HG03103 (cell line): ENCODE measurements at regions not wholly inside any gene's neighbourhood (a gene's known extent, or its start where the extent isn't known, plus 50 kb on each side); places are given as distances from the start of the nearest gene placed in this dataset.
"Not testable (repeated sequence)": the region's sequence is repeated elsewhere in the genome, so short reads cannot be mapped to it uniquely, and the experiment has no call there.

Experiments used
- ATAC-seq: cut with Tn5 transposase; IDR thresholded peaks from one replicate; pipeline ENCODE4 v1.9.1; 2021; ENCODE audit warnings: low read depth; ENCODE audit not compliant: unreplicated experiment

- no peak for ATAC-seq
Observed at GRCh38 chr1:102181341-102181740, 184.6 kb upstream of the OLFM3 start.

DNA sequence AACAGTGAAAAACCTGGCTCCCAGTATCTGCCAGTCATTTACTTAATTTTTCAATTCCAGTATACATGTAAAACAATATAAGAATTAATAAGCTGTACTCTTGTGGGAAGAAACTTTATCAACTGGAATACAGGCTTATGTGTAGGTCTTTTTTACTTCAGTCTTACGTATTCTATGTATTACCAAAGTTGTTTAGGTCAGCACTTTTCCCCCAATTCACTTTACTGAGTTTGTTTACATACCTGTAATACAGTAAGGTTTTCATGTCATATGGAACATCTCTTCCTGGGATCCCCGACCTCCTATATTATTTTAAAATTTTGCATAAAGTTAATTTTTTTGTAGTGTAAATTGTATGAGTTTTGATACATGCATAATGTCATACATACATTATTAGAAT, 181.8 kb upstream of the OLFM3 start:
- no peak for ATAC-seq

DNA sequence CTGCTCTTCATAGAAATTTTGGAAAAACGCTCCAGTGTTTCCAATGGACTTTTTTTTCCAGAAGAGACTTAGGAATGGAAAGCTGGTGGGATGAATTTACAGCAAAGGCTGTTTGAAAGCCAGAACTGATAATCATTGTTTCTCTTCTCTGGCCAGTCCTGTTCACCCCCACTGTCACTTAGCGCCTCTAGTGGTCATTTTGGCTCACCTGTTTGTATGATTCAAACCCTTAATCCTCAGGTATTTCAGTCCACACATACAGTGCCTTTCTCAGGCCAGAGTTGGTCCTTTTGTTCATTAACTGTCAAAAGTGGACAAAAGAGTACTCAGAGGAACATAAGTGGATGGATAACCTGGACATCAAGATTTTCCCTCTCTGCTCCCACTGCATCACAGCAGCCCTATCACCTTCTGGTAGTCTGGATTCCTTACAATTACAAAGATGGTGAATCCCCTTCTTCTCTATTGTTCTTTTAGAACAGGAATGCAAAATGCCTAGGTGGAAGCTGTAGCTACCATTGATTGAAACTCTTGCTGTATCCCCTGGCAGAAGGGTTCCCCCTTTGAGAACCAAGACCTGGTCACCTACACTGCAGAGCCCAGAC, 177.6 kb upstream of the OLFM3 start:
- ATAC-seq: peak; percentile 95

DNA sequence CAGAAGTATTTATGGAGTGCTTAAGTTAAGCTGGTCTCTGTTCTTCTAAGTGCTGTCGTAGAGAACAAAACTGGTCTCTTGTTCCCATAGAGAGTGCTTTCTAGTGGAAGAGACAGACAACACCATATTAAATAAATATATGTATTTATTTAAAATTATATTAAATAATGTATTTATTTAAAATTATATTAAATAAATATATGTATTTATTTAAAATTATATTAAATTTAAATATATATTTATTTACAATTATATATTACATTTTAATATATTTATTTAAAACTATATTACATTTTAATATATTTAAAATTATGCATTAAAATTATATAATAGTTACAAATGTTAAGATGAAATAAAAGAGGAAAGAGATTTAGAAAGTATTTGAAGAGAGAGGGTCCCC, 175.5 kb upstream of the OLFM3 start:
- no peak for ATAC-seq

GRCh38 chr1:102163799-102164198, 167.1 kb upstream of the OLFM3 start:
- ATAC-seq: no peak

GRCh38 chr1:102151242-102151641, 154.5 kb upstream of the OLFM3 start:
- no peak for ATAC-seq

DNA sequence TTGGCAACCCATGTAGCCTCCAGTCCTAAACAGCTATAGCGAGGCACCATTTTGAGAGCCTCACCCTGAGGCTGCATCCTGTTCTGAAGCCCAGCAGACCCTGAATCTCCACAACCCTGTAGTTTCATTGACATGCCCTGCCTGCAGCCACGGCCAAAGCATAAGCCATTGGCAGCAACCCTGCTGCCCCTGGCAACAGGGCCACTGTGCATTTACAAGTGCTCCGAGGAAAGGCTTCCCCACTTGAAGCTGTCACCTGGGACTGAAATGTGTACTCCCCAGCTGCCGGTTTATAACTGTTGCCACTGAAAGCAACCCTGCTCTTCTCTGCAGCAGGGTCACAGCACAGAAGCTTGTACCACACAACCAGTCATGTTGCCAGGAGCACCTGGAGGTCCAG, 124.2 kb upstream of the OLFM3 start:
- ATAC-seq: no peak

DNA sequence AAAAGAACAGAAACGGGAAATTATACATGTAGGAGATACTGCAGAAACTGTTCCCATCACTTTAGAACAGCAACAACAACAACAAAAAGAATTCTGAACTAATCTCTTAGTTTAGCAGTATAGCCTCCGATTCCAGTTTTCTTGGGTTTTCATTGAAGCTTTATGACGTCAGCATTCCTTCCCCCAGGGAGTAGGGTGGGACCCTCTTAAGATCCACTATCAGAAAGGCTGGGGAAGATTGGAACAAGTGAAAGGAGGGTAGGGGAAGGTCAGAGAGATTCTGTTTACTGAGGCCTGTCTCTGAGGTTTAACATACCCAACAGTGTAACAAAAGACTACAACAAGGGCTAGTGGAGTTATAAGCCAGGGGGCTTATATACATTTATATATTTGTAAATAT, 121.4 kb upstream of the OLFM3 start:
- no peak for ATAC-seq

DNA sequence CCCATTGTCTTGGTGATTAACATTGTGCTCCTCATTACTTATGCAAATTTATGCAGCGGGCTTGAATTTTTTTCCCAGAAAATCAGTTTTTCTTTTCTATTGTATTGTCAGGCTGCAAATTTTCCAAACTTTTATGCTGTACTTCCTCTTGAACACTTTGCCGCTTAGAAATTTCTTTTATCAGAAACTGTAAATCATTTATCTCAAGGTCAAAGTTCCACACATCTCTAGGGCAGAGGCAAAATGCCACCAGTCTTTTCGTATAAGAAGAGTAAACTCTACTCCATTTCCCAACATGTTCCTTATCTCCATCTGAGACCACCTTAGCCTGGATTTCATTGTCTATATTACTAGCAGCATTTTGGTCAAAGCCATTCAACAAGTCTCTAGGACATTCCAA, 113.9 kb upstream of the OLFM3 start:
- ATAC-seq: no peak

DNA sequence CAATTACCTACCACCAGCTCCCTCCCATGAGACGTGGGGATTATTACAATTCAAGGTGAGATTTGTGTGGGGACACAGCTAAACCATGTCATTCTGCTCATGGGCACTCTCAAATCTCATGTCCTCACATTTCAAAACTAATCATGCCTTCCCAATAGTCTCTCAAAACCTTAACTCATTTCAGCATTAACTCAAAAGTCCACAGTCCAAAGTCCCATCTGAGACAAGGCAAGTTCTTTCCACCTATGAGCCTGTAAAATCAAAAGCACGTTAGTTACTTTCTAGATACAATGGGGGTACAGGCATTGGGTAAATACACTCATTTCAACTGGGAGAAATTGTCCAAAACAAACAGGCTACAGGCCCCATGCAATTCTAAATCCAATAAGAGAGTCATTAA, 112.8 kb upstream of the OLFM3 start:
- not testable (repeated sequence) for ATAC-seq

DNA sequence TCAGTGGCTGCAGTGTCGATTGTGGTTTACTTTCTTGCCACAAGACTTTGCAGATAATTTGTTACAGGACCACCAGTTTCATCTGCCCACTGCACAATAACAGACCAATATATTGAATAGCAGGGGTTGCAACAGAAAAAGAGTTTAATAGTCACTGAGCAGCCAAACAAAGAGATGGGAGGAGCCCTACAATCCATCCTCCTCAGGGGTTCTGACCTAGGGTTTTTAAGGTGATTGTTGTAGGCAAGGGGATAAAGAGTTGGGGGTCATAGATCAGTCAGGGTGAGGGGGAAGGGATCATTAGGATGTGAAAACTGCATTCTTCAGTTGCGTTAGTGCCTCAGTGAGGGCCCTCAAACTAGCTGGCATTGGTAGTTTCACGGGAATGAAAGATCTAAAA, 110.7 kb upstream of the OLFM3 start:
- no peak for ATAC-seq

GRCh38 chr1:102105931-102106550, 109.3 kb upstream of the OLFM3 start:
- no peak for ATAC-seq

DNA sequence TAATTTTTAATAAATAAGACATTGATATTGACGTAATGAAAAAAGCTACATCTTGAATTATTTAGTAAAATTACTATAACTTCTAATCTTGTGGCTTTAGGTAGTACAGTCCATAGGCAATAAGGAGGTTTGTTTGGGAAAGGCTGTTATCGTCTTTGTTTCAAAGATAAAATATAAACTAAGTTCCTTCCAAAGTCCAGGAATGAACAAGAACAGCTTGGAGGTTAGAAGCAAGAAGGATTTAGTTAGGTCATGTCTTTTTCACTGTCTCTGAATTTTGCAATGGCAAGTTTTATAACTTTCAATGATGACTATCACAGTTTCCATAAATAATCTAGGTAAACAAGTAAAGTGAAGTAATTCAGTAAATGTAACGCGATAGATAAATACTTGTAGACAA, 106.9 kb upstream of the OLFM3 start:
- ATAC-seq: no peak

GRCh38 chr1:102102276-102102780, 105.6 kb upstream of the OLFM3 start:
- ATAC-seq: no peak

- no peak for ATAC-seq
Observed at GRCh38 chr1:102100666-102101065, 103.9 kb upstream of the OLFM3 start.

- ATAC-seq: no peak
Observed at GRCh38 chr1:102099916-102100315, 103.2 kb upstream of the OLFM3 start.

DNA sequence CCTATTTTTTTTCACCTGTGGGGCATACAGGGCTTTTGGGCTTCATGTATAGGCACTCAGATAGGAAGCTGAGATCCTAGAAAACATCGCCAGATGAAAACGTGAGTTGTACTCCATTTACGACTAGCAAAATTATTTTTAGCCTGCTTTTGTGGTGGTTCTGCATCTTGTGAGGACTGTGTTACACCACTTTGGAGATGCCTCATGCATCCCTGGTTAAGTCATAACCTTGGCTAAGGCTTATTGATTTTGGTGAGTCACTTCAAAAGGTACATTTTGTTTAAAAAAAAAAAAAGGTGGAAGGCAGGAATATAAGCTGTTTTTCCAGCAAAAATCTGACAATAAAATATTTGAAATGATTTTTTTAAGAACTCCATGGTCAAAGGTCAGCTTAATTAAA, 101.8 kb upstream of the OLFM3 start:
- ATAC-seq: no peak

DNA sequence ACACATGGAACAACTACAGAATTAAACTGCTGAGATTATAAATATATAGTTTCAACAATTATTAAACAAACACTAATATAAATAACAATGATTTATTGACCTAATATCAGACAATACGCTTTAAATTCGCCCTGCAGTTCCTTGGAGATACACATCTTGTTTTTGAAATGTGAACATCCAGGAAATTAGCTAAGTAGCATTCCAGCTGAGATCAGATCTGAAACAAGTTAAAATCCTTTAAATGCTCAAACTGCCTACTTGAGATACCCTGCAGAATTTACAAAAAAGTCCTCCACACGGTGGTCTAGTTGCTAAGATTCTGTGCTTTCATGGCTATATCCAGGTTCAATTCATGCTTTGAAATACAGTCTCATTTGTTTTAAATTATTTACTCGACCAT, 101.4 kb upstream of the OLFM3 start:
- no peak for ATAC-seq

GRCh38 chr1:102097451-102097850, 100.7 kb upstream of the OLFM3 start:
- ATAC-seq: no peak

GRCh38 chr1:102096162-102096561, 99.4 kb upstream of the OLFM3 start:
- no peak for ATAC-seq

- no peak for ATAC-seq
Observed at GRCh38 chr1:102089791-102090190, 93.1 kb upstream of the OLFM3 start.

- ATAC-seq: no peak
Observed at GRCh38 chr1:102085896-102086295, 89.2 kb upstream of the OLFM3 start.
